ENCODE measurements at regions not wholly inside any gene's neighbourhood (a gene's known extent, or its start where the extent isn't known, plus 50 kb on each side); places are given as distances from the start of the nearest gene placed in this dataset.
A peak's percentile ranks its signal among the peaks of the same experiment; 100 is the strongest.

- DNase-seq = no peak
Measured at GRCh38 chr11:90795746-90796145, 572.9 kb upstream of the CHORDC1 start.

DNA sequence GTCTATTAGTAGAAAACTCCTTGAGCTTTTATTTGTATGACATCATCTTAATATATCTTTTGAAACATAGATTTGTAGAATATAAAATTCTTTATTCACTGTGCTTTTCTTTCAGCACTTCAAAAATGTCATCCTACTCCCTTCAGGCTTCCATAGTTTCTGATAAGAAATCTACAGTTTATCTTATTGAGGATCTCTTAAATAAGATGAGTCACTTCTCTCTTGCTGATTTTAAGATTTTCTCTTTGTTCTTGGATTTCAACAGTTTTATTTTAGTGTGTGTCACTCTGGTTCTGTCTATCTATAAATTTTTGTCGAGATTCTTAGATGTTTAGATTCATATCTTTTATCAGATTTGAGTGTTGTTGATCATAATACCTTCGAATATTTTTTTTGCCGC, 566.1 kb upstream of the CHORDC1 start:
- DNase-seq = no peak

- no peak for DNase-seq
Measured at GRCh38 chr11:90784241-90784814, 561.5 kb upstream of the CHORDC1 start.

- no peak for DNase-seq
Measured at GRCh38 chr11:90783111-90783510, 560.3 kb upstream of the CHORDC1 start.

DNA sequence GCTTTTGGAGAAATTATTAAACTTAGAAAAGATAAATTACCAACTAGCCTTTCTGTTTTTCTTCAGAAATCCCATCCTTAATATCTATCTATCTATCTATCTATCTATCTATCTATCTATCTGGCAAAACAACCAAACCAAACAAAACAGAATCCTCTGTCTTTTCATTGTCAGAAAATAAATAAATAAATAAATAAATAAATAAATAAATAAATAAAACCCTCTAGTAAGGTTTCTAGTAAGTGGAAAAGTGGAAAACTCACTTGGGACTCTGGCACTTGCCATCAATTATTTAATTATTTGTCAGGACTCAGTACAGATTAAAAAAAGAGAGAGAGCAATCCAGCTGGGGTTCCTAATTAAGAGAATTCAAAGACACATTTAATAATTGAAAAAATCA, 556.2 kb upstream of the CHORDC1 start:
- DNase-seq = no peak

DNA sequence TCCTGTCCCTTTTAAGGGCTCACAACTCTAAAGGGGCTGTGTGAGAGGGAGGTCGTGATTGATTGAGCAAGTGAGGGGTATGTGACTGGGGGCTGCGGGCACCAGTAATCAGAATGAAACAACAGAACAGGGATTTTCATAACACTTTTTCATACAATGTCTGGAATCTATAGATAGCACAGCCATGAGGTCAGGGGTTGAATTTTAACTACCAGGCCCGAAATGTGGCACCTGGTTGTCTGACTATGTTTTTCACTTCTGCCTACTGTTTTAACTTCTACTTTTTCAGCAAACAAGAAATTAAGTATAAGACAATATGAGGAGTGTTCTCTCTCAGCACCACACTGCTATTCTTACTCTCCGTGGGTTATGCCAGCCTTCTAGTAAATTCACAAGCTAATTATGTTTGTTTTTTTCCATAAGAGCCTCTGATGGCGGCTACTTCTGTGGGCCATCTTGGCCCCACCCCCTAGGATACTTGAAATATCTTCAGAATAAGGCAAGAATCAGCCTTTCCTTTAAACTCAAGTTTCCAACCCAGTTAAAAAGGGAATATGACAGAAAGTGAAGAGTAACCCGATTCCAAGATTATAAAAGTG, 552.8 kb upstream of the CHORDC1 start:
- no peak for DNase-seq

DNA sequence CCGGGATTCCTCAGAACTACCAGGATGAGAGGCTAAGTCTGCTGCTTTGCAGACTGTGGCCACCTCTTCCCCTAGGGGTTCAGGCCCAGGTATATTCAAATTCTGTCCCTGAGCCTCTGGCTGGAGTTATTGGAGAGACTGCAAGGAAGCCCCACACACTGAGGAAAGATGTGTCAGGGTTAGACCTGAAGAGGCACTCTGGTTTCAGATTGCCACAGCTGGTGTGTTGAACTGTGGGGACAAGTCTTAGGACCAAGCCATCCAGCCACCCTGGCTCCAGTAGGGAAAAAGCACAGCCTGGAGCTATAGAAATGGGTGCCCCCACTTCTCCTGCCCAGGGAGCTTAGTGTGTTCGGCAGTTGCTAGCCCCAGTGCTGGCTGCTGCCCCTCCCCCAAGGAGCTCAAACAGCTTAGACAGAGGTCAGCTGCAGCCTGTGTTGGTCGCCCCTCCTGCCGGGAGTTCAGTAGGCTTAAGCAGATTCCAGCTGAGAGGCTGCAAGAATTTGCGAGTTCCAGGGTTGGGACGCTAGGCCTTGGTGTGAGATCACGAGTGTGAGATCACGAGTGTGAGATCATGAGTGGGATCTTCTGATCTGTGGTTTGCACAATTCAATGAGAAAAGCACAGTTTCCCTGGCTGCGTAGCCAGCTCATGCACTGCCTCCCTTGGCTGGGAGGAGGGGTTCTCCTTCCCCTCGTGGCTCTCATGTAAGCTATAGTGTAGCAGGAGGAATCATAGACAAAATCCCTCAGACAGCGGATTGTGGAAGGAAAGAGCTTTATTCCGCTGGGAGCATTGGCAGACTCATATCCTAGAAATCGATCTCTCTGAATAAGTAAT, 552.1 kb upstream of the CHORDC1 start:
- DNase-seq = no peak

DNA sequence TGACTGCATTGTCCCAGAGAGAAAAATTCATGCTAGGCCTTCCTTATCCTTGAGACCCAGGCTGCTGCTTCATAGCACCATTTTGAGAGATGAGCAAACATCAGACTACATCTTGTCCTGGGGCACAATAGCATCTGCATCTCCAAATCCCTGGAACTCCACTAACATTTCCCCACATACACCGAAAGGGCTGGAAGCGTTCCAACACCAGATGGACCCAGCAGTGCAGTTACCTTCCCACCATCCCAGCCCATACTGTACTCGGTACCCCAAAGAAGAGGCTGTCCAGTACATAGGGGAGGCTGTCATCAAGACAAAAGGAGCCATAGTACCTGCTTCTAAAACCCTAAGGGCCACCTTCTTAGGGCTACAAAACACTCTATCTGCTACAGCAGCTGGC, 547.2 kb upstream of the CHORDC1 start:
- DNase-seq = no peak

GRCh38 chr11:90766121-90766520, 543.3 kb upstream of the CHORDC1 start:
- no peak for DNase-seq

DNA sequence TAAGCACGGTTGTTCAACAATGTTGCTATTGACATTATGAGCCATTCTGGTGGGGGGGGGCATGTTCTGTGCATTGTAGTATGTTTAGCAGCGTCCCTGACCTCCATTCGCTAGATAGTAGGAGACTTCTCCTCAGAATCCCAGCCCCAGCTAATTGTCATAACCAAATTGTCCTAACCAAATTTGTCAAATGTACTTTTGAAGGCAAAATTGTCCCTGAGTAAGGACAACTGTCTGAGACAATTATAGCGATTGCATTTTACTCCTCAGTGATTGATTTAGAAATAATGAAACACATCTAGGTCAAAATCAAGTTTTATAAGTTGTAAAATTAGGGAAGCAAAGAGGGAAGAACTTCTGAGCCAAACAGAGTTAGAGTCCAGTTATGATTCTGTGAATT, 541.8 kb upstream of the CHORDC1 start:
- DNase-seq = no peak

DNA sequence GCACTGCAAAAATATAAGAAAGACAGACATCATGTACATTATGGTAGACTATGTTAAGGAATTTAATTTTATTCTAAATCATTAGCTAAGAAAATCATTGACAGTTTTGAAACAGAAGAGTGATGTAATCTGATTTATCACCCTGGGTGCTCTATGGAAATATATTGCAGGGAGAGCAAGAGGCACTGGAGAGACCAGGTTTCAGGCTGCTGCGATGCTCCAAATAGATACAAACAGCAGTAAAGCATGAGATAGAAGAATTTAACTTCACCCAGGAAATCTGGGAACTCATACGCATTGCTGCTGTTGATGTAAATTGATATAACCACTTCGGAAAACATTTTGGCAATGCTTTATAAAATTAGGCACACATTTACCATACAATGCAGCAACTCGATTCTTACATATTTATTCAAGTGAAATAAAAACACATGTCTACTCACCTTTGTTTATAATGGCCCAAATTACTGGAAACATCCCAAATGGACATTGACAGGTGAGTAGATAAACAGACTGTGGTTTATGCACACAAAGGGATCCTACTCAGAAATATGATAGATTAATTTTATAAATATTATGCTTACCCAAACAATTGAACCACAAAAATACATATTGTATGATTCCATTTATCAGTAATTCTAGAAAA, 535.1 kb upstream of the CHORDC1 start:
- DNase-seq = peak; percentile 15

GRCh38 chr11:90756617-90757016, 533.8 kb upstream of the CHORDC1 start:
- DNase-seq = no peak

DNA sequence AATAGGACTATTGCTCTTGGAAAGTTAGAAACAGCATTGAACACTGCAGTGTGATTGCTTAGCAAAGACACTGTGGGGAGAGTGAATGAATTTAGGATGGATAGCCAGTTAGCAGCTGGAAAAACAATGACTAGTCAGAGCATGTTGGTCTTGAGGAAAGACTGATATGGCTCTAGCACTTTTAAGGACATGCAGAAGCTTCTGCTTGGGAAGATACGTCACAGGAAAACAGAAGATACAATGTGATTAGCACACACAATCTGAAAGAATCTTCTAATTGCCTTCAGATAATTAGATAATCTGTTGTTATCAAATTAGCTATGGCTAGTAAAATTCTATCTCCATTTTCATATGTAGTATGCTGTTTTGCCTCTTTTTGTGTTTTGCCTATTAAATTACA, 530.7 kb upstream of the CHORDC1 start:
- peak; percentile 80 for DNase-seq

DNA sequence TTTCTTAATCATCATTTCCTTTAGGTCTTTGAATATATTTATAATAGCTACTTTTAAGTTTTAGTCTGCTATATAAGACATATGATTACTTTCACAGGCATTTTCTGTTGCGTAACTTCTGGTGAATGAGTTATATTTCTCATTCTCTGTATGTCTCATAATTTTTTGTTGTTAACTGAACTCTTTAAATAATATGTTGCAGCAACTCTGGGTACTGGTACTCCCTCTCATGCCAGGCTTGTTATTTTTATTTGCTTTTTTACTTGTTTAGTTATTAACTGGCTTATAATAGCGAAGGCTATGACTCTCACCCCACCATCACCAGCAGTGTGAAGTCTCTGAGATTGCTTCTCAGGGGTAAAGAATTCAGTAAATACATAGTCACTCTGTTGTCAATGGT, 524.2 kb upstream of the CHORDC1 start:
- no peak for DNase-seq

DNA sequence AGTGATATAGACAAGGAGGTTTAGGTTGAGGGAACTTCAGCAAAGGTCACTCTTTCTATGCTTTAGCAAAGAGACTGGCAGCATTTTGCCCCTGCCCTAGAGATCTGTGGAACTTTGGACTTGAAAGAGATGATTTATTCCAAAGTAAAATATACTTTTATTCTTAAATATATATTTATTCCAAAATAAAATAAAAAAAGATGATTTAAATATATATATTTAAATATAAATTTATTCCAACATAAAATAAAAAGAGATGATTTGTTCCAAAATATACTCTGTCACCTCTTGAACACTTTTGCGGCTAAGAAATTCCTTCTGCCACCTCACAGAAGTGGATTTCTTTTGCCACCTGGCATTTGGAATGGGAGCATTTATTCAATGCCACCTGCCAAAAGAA, 521.3 kb upstream of the CHORDC1 start:
- no peak for DNase-seq

GRCh38 chr11:90738799-90739198, 516.0 kb upstream of the CHORDC1 start:
- DNase-seq = no peak

GRCh38 chr11:90737444-90738050, 514.7 kb upstream of the CHORDC1 start:
- DNase-seq = no peak

DNA sequence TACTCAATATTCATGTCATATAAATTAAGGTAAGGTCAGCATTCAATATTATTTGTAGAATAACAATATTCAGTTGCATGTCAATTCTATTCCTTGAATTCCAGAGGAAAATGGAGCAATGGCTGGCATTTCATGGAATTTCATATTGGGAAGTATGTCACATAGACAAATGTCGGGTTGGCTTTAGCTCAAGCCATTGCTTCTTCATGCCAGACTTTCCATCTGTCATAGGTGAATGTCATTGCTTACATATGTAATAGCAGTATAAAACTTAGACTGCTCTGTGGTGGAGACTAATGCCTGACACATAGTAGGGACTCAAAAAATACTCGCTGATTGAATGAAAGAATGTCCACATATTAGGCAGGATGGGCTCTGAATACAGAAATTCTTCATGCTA, 509.6 kb upstream of the CHORDC1 start:
- DNase-seq = no peak

DNA sequence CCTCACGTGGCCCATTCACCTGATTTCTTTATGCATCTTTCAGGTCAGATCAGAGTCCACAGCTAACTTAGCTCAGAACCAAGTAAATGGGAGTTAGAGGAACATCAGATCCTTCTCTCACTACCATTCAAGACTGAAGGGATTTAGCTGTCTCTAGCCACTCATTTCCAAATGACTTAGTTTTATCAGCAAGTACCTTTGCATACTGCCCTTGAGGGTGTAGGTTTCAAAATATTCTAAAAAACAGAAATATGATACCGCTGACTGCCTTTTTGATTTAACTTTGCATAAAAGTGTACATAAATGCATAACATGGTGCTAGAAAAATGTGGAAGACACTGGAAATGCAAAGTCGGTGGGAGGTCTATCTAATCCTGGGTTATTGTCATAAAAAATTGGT, 500.6 kb upstream of the CHORDC1 start:
- DNase-seq = no peak

- no peak for DNase-seq
Measured at GRCh38 chr11:90722552-90723190, 499.8 kb upstream of the CHORDC1 start.

- no peak for DNase-seq
Measured at GRCh38 chr11:90717522-90717921, 494.7 kb upstream of the CHORDC1 start.

- DNase-seq = no peak
Measured at GRCh38 chr11:90705661-90706060, 482.8 kb upstream of the CHORDC1 start.

GRCh38 chr11:90704510-90704909, 481.7 kb upstream of the CHORDC1 start:
- DNase-seq = no peak
